ENCODE measurements at regions not wholly inside any gene's neighbourhood (a gene's known extent, or its start where the extent isn't known, plus 50 kb on each side); places are given as distances from the start of the nearest gene placed in this dataset.

GRCh38 chr5:36385495-36385894 is 83.8 kb upstream of the RANBP3L start:
- intact Hi-C loops (cut with DNase I; ENCODE audit: low total_unique reads) = no loop called here

GRCh38 chr5:36388288-36388687 is 86.6 kb upstream of the RANBP3L start:
- intact Hi-C loops (cut with DNase I; ENCODE audit: low total_unique reads) = no loop called here
- WGBS, 5 donors = 72 to 87% (median 78%) methylated on average over 4 of the region's 4 CpGs
- no peak for DNase-seq
- H3K27me3 ChIP-seq (replicated peaks in 1 of 7) = peaks cover 0 to 7% (median 0%) of the 10 kb centered on the region in 7 donors
- H3K36me3 ChIP-seq = no peaks in the 10 kb centered on the region
- no peak overlapping the region for H3K4me3 ChIP-seq
- TF ChIP-seq POLR2A (IDR thresholded peaks at IDR 0.05) (no peak), CTCF (IDR thresholded peaks at IDR 0.05 in 8 of 11, conservative IDR thresholded peaks at IDR 0.05 in 3 of 11) (no peak), POLR2AphosphoS5 (IDR thresholded peaks at IDR 0.05) (no peak)
- H3K9me3 ChIP-seq = no peaks in the 10 kb centered on the region
- H3K27ac ChIP-seq = peak overlapping the region in 2 of 8 donors; percentile 17 to 49
- H3K4me1 ChIP-seq = peaks cover 0 to 41% (median 13%) of the 10 kb centered on the region in 6 donors

More at GRCh38 chr5:36385495-36385894, 83.8 kb upstream of the RANBP3L start:
- H3K4me3 ChIP-seq = no peak overlapping the region
- H3K36me3 ChIP-seq = no peaks in the 10 kb centered on the region
- 89 to 99% (median 96%) methylated on average over 2 of the region's 2 CpGs for WGBS, 5 donors
- H3K9me3 ChIP-seq = no peaks in the 10 kb centered on the region
- DNase-seq = no peak
- peaks cover 0 to 4% (median 0%) of the 10 kb centered on the region in 7 donors for H3K27me3 ChIP-seq (replicated peaks in 1 of 7)
- no peak overlapping the region for H3K27ac ChIP-seq
- TF ChIP-seq CTCF (IDR thresholded peaks at IDR 0.05 in 8 of 11, conservative IDR thresholded peaks at IDR 0.05 in 3 of 11) = no peak
- no peak for TF ChIP-seq POLR2A (IDR thresholded peaks at IDR 0.05)
- no peak for TF ChIP-seq POLR2AphosphoS5 (IDR thresholded peaks at IDR 0.05)
- H3K4me1 ChIP-seq = peaks cover 0 to 38% (median 13%) of the 10 kb centered on the region in 6 donors

GRCh38 chr5:36389245-36389644 is 87.5 kb upstream of the RANBP3L start:
- peak overlapping the region in 2 of 8 donors; percentile 17 to 49 for H3K27ac ChIP-seq

GRCh38 chr5:36390640-36391039 is 88.9 kb upstream of the RANBP3L start:
- no peaks in the 10 kb centered on the region for H3K9me3 ChIP-seq
- peaks cover 0 to 7% (median 0%) of the 10 kb centered on the region in 7 donors for H3K27me3 ChIP-seq (replicated peaks in 1 of 7)
- no peak for DNase-seq
- no peak overlapping the region for H3K27ac ChIP-seq
- 32 to 50% (median 35%) methylated on average over 8 to 9 of the region's 9 CpGs for WGBS, 5 donors
- intact Hi-C loops (cut with DNase I; ENCODE audit: low total_unique reads) = loop anchor here (10.0 kb wide), 1 partner anchor 126 kb away; no protein-coding TSS in a partner anchor
- TF ChIP-seq CTCF (IDR thresholded peaks at IDR 0.05 in 8 of 11, conservative IDR thresholded peaks at IDR 0.05 in 3 of 11) (no peak), POLR2AphosphoS5 (IDR thresholded peaks at IDR 0.05) (no peak), POLR2A (IDR thresholded peaks at IDR 0.05) (no peak)
- no peaks in the 10 kb centered on the region for H3K36me3 ChIP-seq
- no peak overlapping the region for H3K4me3 ChIP-seq
- H3K4me1 ChIP-seq = peaks cover 0 to 24% (median 6%) of the 10 kb centered on the region in 6 donors

More at GRCh38 chr5:36389245-36389644, 87.5 kb upstream of the RANBP3L start:
- intact Hi-C loops (cut with DNase I; ENCODE audit: low total_unique reads) = no loop called here
- no peak overlapping the region for H3K4me3 ChIP-seq
- H3K27me3 ChIP-seq (replicated peaks in 1 of 7) = peaks cover 0 to 7% (median 0%) of the 10 kb centered on the region in 7 donors
- TF ChIP-seq POLR2A (IDR thresholded peaks at IDR 0.05) = no peak
- TF ChIP-seq CTCF (IDR thresholded peaks at IDR 0.05 in 8 of 11, conservative IDR thresholded peaks at IDR 0.05 in 3 of 11) = no peak
- peak in 1 of 3 donors; percentile 26 for TF ChIP-seq POLR2AphosphoS5 (IDR thresholded peaks at IDR 0.05)
- no peak for DNase-seq
- H3K9me3 ChIP-seq = no peaks in the 10 kb centered on the region
- H3K36me3 ChIP-seq = no peaks in the 10 kb centered on the region
- H3K4me1 ChIP-seq = peaks cover 0 to 37% (median 13%) of the 10 kb centered on the region in 6 donors
- WGBS, 5 donors = 14 to 30% (median 28%) methylated on average over 4 of the region's 4 CpGs

Measured in spleen (tissue), 11 donors.